Muscle layer of duodenum (tissue), 2 donors: ENCODE measurements at regions not wholly inside any gene's neighbourhood (a gene's known extent, or its start where the extent isn't known, plus 50 kb on each side); places are given as distances from the start of the nearest gene placed in this dataset.

Source experiments
- H3K27ac ChIP-seq: one replicate; pipeline ENCODE4 v1.7.0; 2013; ENCODE audit warnings: mild to moderate bottlenecking, low read length
- H3K27me3 ChIP-seq: one replicate; pipeline ENCODE4 v1.7.0; 2013; ENCODE audit warnings: low read depth, mild to moderate bottlenecking, control low read depth, low read length
- H3K36me3 ChIP-seq, 2 donors: one replicate each; pipeline ENCODE4 v1.7.0; 2013; ENCODE audit warnings: low read length in 2 of 2, control low read depth in 1 of 2, mild to moderate bottlenecking in 1 of 2; ENCODE audit not compliant: insufficient read depth in 2 of 2, control insufficient read depth in 1 of 2
- H3K4me1 ChIP-seq, 2 donors: one replicate each; pipeline ENCODE4 v1.7.0; 2013; ENCODE audit warnings: low read length in 2 of 2, mild to moderate bottlenecking in 2 of 2, control low read depth in 1 of 2, moderate library complexity in 1 of 2; ENCODE audit not compliant: insufficient read depth in 2 of 2, control insufficient read depth in 1 of 2
- H3K4me3 ChIP-seq, 2 donors: one replicate each; pipeline ENCODE4 v1.7.0; 2013; ENCODE audit warnings: low read length in 2 of 2, low read depth in 1 of 2, mild to moderate bottlenecking in 1 of 2
- H3K9me3 ChIP-seq, 2 donors: one replicate each; pipeline ENCODE4 v1.7.0; 2013; ENCODE audit warnings: low read length in 2 of 2, control low read depth in 1 of 2, mild to moderate bottlenecking in 1 of 2; ENCODE audit not compliant: control insufficient read depth in 1 of 2
- donor health status: healthy.

DNA sequence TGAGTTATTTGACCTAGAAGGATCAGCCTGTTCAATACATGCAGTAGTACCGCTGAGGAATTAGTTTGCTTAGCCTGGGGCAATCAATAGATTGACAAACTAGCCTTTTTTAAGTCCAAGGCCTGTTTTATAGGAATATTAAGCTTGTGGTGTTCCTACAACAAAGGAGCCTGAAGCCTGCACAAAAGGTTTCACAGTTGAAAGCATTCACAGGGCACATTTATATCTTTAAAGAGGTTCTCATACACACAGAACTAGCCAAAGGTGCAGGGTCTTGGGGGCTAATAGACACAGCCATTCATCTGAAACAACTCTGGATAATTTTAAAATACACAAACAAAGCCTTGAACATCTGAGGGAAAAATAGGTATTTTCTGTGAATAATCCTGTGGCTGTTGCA is 160.3 kb downstream of the RPS29 start:
- Histone ChIP-seq H3K9me3 (peaks cover 0 to 4% of the 10 kb centered on the region in 2 donors), H3K36me3 (no peaks in the 10 kb centered on the region), H3K27ac (no peak overlapping the region), H3K4me3 (no peak overlapping the region), H3K4me1 (no peaks in the 10 kb centered on the region), H3K27me3 (no peaks in the 10 kb centered on the region)

DNA sequence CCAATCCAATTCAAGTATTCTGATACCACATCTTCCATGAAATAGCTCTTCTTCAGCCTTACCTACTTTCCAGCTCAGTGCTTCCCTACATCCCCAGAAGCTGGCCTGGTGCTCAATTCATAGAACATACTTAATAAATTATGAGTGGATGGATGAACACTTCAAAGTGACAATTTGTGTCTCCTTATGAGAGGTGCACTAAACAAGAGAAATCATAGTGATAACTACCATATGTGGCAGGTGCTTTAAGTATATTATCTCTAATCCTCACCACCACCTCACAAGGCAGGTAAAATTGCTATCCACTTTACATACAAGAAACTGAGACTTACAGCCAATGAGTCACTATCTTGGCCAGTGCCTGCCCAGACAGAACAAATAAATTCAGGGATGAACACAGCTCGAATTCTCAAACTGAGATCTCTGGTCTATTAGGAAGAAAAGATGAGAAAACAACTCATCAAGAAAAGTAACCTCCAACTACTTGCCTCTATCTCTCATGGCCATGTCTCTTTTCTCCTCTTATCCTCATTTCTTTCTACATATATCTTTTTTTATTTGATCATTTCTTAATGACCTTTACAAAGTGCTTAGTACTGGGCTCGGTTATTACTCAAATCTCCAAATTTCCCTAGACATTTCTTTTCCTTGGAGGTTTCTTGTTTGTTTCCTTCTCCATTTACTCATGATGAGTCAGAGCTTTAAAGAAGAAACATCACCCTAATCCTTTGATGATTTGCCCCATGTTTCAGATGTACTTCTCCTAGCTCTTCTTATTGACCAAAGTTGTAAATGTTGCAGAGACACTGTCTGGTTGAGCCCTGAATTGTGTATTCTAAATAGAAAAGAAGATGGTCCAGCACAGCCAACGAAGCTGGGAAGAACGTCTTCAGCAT is 161.5 kb downstream of the RPS29 start:
- Histone ChIP-seq H3K27me3 (no peaks in the 10 kb centered on the region), H3K27ac (no peak overlapping the region), H3K36me3 (no peaks in the 10 kb centered on the region), H3K9me3 (peaks cover 0 to 2% of the 10 kb centered on the region in 2 donors), H3K4me1 (no peaks in the 10 kb centered on the region), H3K4me3 (no peak overlapping the region)

DNA sequence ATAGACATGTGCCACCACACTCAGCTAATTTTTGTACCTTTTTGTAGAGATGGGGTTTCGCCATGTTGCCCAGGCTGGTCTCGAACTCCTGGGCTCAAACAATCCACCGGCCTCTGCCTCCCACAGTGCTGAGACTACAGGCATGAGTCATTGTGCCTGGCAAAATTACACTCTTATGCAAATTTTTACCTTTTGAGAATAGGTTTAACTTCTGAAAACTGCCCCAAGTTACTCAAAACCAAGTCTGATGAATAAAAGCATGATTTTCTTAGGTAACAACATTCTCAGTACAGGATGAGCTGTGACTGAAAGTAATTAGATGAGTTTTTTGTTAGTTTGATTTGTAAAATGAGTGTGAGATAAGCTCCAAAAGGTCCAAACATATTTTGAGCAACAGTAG is 166.0 kb downstream of the RPS29 start:
- Histone ChIP-seq H3K36me3 (no peaks in the 10 kb centered on the region), H3K27ac (no peak overlapping the region), H3K4me1 (no peaks in the 10 kb centered on the region), H3K9me3 (no peaks in the 10 kb centered on the region), H3K4me3 (no peak overlapping the region), H3K27me3 (no peaks in the 10 kb centered on the region)

DNA sequence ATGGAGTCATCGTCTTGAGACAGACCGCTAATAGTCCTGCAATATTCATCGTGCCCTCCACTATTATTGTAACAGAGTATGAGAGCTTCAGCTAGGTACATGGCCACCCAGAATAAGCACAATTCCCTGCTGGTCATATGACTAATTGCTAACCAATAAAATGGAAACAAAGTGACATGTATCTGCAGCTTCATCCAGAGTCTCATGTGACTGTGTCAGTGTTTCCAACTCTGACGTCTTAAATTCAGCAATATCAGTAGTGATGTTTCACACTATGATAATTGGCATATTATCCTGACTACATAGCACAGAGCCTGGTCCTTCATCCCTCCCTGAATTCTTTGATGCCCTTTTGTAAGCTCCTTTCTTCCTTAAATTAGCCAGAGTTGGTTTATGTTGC is 167.4 kb downstream of the RPS29 start:
- no peak overlapping the region for H3K27ac ChIP-seq
- no peaks in the 10 kb centered on the region for H3K9me3 ChIP-seq
- no peaks in the 10 kb centered on the region for H3K36me3 ChIP-seq
- no peak overlapping the region for H3K4me3 ChIP-seq
- no peaks in the 10 kb centered on the region for H3K27me3 ChIP-seq
- H3K4me1 ChIP-seq: no peaks in the 10 kb centered on the region

DNA sequence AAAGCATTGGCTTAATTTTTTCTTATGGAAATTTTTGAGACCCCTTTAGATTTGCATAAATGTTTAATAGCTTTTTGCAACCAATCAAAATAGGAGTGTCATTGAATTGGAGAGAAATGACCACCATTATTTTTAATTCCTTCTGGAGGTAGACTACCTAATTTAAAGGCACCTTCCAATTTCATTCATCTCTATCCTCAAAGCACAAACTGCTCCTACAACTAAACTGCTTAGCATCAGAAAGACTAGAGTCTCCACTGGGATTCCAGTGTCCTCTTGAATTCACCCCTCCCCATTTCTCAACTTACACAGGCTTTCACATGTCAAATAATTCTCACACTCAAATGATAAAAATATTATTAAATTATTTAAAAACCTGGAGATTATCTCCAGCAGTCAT is 168.4 kb downstream of the RPS29 start:
- Histone ChIP-seq H3K36me3 (no peaks in the 10 kb centered on the region), H3K27me3 (no peaks in the 10 kb centered on the region), H3K4me3 (no peak overlapping the region), H3K27ac (no peak overlapping the region), H3K4me1 (no peaks in the 10 kb centered on the region), H3K9me3 (no peaks in the 10 kb centered on the region)

DNA sequence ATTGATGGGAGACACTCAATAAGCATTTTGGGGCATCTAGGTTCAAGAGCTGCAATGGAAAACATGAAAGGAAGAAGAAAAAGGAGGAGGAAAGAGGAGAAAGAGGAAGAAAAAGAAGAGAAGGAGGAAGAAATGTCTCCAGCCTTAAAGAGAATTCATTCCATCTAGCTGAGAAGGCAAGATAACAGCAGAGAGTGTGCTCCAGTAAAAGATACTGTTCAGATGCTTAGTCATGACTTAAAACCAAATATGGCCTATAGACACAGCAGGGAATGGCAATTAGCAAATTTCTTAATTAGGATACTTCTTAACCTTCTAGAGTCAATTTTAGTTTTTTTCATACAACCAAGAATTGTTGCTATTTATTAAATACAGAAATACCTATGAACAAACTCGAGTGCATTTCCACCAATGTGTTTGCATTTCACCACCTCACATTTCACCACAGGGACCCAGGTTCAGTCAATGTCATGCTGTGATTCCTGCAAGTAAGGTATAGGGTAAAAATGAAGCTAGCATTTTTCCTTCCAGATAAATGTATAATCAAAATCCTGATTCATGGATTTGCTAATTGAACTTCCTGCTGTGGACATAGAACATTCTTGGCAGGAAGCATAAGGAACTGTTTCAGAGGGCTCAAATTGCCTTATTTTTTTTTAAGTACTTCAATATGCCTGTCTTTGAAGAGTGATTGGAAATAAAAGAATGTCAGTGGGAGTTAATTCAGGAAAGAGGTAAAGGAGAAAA is 177.8 kb downstream of the RPS29 start:
- Histone ChIP-seq H3K27me3 (no peaks in the 10 kb centered on the region), H3K4me1 (no peaks in the 10 kb centered on the region), H3K36me3 (no peaks in the 10 kb centered on the region), H3K27ac (no peak overlapping the region), H3K4me3 (no peak overlapping the region), H3K9me3 (no peaks in the 10 kb centered on the region)

DNA sequence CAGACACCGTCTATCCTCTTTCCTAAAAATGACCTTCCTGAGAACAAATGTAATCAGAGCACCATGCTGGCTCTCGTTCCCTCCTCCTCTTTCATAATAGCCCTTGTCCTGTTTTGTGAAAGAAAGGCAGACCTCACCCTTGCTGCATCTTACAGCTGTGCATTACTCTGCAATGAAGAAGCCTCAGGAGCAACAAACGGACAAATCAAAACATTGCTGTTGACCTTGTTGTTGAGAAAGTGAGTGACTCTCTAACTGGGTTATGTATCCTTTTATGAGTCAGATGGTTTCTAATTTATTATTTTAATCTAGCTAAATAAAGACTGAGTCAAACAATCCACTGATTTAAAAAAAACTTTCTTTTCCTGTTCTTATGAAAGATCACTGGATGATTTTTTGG is 180.9 kb downstream of the RPS29 start:
- Histone ChIP-seq H3K9me3 (no peaks in the 10 kb centered on the region), H3K27me3 (no peaks in the 10 kb centered on the region), H3K27ac (no peak overlapping the region), H3K4me3 (no peak overlapping the region), H3K4me1 (no peaks in the 10 kb centered on the region), H3K36me3 (no peaks in the 10 kb centered on the region)

DNA sequence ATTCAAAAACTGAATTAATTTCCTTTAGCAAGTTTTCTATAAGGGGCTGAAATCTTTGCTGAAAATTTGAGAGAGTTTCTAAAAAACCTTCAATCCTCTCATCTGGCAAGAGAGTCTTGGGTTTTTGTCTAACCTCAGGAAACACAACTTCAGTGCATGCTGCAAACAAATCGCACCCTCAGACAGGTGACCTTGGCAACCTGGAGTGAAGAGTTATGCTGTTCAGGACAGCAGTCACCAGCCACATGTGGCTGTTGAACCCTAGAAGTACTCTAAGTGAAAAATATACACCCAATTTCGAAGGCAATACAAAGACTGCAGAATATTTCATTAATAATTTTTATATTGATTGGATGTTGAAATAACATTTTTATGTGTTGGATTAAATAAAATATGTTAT is 184.8 kb downstream of the RPS29 start:
- no peak overlapping the region for H3K27ac ChIP-seq
- H3K27me3 ChIP-seq: no peaks in the 10 kb centered on the region
- no peak overlapping the region for H3K4me3 ChIP-seq
- no peaks in the 10 kb centered on the region for H3K36me3 ChIP-seq
- no peaks in the 10 kb centered on the region for H3K9me3 ChIP-seq
- H3K4me1 ChIP-seq: no peaks in the 10 kb centered on the region

DNA sequence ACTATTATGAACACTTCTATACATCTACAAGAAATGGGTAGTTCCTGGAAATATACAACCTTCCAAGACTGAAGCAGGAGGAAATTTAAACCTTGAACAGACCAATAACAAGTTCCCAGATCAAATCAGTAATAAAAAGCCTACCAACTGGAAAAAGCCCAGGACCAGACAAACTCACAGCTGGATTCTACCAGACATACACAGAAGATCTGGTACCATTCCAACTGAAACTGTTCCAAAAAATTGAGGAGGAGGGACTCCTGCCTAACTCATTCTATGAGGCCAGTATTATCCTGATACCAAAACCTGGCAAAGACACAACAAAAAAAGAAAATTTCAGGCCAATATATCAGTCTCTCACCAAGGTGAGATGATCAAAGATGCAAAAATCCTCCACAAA is 189.4 kb downstream of the RPS29 start:
- Histone ChIP-seq H3K4me3 (no peak overlapping the region), H3K9me3 (peaks cover 0 to 2% of the 10 kb centered on the region in 2 donors), H3K36me3 (no peaks in the 10 kb centered on the region), H3K27me3 (no peaks in the 10 kb centered on the region), H3K4me1 (no peaks in the 10 kb centered on the region), H3K27ac (no peak overlapping the region)

DNA sequence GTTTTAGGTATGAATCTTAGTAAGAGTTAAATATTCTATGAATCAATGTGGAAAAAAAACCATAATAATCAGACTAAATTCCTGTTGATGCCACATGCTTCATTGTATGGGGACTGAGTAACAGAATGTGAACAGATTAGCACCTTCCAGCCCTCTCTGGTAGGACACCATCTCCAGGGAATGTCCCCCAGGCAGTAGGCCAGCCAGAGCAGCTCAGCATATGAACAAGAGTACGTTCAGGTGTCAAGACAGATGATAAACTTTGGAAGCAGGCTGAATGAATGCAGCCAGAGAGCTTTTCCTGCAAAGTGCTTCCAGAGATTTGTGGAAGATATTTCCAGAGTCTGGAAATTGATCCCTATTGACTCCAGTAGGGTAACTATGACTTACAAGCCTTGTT is 204.4 kb downstream of the RPS29 start:
- H3K36me3 ChIP-seq: no peaks in the 10 kb centered on the region
- H3K9me3 ChIP-seq: peaks cover 0 to 5% of the 10 kb centered on the region in 2 donors
- H3K27ac ChIP-seq: no peak overlapping the region
- H3K4me3 ChIP-seq: no peak overlapping the region
- no peaks in the 10 kb centered on the region for H3K4me1 ChIP-seq
- H3K27me3 ChIP-seq: no peaks in the 10 kb centered on the region

DNA sequence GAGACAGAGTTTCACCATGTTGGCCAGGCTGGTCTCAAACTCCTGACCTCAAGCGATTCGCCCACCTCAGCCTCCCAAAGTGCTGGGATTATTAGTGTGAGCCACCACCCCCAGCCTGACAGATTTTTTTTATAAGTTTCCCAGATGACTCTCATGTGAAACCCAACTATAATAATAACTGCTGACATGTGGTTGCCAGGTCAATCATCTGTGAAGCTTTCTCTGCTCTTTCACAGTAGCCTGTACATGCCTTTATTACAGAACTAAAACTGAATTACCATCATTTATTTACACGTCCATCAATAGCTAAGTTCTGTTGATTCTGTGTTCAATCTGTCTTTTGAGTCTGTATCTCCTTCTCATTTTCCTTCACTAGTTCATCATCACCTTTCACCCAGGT is 218.5 kb downstream of the RPS29 start:
- Histone ChIP-seq H3K36me3 (no peaks in the 10 kb centered on the region), H3K27ac (no peak overlapping the region), H3K4me1 (no peaks in the 10 kb centered on the region), H3K27me3 (no peaks in the 10 kb centered on the region), H3K4me3 (no peak overlapping the region), H3K9me3 (no peaks in the 10 kb centered on the region)
